ENCODE measurements at regions not wholly inside any gene's neighbourhood (a gene's known extent, or its start where the extent isn't known, plus 50 kb on each side); places are given as distances from the start of the nearest gene placed in this dataset.

DNA sequence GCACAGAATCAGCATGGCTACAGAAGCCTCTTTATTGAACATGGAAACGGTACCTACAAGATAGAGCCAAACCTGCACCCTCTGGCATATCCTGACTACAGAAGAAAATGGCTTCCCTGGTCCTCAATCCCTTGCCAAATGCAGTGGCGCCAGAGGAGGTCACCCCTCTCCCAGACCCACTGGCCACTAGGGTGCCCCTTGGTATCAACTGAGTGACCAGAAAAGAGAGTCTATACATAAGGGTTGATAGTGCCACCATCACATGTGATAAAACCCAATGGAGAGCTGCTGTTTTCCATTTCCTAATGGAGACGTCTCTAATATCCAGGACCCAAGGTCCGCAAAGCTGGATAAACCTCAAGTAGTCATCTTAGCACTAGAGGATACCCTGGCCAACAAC is 52.7 kb upstream of the ALK start:
- DNase-seq, result no peak

DNA sequence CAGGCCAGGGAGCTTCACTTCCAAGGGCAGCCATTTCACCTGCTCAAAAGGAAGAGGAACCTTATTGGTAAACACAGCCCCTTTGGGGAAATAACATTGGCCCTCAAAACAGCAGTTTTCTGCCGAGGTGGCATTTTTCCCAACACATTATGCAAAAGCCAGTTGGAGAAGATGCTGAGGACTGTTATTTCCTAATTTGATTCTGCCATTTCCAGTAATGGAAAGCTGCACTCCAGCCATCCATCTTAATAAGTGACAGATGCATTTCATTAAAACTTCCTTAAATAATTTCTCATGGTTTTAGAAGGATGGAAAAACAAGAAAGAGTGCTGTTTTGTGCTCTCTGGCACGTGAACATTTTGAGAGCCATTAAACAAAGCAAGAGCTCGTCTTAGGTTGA is 55.9 kb upstream of the ALK start:
- no peak for DNase-seq

DNA sequence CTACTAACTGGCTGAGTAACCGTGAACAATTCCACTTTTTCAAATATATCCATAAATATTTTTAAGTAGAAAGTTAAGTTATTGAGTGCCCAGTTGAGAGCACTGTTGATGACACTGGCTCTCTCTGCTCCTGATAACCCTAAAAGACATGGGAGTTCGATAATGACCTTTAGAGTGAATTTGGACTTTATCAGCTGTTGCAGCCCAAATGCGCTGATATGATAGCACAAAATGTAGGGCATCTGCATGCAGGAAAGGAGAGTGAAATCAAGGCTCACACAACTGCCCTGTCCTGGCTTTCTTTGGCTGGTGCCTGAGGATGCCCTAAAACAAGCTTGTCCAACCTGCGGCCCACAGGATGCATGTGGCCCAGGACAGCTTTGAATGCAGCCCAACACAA is 60.0 kb upstream of the ALK start:
- no peak for DNase-seq

DNA sequence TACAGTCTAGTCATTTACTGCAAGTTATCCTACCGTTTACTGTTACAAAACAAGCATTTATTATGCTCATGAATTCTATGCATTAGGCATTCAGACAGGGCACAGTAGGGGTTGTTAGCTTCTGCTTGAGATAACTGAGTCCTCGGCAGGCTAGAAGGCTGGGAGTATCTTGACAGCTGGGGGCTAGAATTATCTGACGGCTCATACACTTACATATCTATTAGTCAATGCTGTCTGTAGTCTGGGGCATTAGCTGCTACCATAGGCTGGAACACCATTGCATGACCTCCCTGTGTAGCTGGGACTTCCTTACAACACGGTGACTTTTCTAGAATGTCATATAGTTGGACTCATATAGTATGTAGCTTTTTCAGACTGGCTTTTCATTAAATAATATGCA is 61.9 kb upstream of the ALK start:
- DNase-seq, result no peak

DNA sequence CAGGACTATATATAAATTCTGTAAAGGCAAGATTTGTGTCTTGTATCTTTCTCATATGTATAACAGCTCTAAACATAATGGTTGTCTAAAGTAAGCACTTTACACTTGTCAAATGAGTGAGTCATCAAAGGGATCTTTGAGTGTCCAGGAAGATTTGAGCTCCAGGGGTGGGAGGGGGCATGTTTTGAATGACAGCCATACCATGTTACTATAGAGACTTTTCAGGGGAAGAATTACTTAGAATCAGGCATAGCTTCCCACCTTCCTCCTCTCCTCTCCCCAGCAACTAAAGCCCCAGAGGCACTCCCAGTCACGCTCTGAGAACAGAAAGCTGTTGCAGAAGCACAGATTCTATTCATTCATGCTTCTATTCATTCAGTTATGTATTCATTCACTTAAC is 65.8 kb upstream of the ALK start:
- DNase-seq, result no peak

DNA sequence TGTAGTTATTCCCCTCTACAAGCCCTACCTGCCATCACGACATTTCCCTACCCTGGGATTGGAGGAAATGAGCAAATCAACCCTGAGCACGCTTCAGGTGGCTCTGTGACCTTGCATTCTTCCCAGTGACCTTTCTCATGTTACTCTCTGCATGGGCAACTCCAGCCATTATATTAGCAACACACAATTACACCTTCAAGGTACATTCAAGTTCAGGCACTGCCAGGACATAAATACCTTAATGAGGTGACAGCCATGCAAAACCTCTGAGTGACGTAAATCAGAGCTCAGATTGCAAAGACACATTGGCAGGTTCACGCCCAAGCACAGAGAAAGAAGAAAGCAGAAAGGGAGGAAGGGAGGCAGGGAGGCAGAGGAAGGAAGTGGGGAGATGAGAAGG is 68.7 kb upstream of the ALK start:
- no peak for DNase-seq

DNA sequence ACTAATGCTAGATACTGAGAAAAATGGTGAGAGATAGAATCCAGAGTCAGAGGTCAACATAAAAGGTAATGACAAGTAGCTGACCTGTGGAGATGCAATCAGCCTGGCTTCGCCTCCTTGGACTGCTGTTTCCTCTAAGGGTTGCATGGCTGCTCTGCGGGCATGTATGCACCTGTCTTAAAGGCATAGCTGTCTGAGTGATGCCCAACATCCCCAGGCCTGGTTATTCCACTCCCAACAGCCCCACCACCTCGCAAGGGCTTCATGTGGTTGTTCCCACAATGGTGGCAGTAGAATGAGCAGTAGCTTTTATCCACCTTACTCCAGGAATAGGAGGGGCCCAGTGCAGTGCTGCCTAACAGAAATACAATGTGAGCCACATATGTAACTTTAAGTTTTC is 69.7 kb upstream of the ALK start:
- no peak for DNase-seq

DNA sequence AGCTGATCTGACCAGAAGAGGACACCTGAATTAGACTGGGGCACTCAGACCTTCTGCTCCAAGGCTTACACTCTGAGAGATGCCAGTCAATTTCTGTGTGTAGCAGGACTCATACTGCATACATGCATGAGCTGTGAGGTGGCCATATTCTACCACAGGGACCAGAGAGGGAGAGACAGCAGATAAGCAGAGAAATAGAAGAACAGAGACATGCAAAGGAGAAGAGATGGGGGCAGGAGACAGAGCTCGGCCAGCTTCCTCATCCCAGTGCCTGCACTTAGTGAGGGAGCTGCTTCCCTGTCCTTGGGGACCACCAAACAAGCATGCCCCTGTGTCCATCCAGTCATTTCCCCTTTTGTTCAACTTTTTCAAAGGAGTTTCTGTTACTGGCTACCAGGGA is 73.9 kb upstream of the ALK start:
- no peak for DNase-seq

DNA sequence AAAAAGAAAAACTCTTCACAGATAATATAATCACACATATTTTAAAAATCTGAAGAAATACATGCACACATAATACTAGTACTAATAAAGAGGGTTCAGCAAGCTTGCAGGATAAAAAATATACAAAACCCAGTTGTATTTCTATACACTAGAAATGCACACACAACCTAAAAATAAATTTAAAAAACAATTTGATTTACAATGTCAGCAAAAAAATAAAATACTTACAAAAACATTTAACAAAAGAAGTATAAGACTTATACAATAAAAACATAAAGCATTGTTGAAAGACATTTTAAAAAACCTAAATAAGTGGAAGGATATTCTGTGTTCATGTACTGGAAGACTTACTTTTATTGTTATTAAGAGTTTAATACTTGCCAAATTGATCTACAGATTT is 81.7 kb upstream of the ALK start:
- no peak for DNase-seq

DNA sequence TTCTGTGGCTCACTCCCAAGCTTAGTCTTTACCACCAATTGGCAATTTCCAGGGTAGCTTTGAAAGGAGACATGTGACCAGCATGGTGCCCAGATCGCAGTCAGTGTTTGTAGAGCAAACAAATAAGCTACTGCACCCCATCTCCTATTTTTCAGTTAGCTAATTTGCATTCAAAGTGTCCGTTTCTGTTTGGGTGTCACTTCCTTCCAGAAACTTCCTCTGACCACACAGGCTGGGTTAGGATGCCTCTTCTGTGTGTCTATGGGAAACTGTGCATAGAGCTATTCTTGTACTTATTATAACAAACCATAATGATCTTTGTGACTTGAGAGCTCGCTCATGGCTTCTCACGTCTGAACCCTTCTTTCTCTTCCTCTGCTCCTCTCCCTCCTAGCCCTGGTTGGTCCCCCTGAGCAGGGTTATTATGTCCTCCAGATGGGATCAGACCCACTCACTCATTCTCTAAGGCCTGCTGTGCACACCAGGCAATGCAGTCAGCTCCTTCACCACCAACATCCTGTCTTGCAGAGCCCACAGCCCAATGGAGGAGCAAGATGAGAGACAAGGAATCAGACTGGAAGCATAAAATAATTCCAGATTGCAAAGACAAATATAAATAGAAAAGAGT is 101.2 kb upstream of the ALK start:
- no peak for DNase-seq

DNA sequence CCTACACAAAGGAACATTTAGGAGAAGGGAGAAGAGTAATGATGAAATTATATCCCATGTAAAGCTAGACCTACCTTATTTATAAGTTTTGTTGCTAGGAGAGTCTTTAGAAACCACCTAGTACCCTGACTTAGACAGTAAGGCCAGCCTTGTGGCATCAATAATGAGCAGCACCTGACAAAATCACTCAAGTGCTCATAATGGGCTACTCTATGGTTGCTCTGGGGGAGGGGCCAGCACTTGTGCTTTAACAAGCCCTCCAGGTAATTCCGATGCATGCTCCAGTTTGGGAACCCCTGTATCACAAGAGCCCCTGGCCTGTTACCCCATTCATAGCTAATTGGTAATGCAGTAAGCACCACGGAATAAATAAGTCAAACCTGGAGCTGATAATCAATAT is 102.9 kb upstream of the ALK start:
- no peak for DNase-seq

DNA sequence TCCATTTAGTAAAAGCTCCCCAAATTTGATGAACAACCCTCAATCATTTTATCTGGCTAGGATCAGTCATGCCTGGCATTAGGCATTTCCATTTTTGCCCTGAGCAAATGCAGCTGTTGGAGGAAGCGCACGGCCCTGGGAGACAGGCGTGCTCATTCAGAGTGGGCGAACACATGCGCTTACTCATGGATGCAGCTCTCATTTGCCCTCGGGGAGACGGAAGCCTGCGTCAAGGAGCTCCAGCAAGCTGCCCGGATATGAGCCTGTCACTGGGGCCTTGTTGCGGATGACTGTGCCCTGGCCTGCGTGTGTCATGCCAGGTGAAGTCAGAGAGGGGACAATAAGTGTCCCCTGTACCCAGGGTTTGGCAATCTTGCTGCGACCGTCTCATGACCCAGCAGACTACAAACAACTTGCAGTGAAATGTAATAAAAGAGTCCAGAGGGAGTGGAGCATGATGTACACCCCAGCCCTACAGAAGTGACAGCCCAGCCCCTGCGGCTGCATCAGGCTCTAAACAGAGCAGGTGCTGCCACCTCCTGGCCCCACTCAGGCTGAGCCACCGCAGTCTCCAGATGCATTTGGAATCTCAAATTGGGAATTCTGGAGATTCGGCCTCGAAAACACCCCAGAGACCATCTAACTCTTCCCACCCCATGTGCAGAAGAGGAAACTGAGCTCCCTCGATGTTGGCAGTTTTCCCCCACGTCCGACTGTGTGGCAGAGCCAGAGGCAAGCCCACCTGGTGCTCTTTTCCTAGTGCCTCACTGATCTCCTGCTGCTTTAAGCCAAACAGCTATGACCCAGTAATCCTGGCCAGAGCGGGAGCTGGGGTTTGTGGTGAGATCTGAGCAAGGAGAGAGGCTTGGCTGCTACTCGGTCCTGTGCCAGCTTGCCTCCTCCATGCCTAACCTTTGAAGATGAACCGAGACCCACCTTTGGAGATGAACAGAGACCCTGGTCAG is 105.0 kb upstream of the ALK start:
- no peak for DNase-seq

DNA sequence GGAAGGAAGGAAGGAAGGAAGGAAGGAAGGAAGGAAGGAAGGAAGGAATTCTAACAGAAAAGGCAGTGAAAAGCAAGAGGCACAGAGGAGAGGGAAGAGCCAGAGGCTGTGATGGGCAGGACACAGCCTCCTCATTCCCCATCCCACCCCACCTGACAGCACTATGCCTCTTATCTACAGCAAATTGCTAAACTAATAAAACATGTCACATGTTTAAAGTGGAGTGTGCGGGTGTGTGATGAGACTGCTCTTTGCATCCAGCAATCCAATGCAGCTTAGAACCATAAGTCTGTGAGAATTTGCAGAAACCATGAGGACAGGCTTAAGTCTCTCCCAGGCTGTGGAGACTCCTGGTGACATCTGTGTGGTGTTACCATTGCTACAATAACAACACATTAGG is 108.4 kb upstream of the ALK start:
- DNase-seq, result no peak

DNA sequence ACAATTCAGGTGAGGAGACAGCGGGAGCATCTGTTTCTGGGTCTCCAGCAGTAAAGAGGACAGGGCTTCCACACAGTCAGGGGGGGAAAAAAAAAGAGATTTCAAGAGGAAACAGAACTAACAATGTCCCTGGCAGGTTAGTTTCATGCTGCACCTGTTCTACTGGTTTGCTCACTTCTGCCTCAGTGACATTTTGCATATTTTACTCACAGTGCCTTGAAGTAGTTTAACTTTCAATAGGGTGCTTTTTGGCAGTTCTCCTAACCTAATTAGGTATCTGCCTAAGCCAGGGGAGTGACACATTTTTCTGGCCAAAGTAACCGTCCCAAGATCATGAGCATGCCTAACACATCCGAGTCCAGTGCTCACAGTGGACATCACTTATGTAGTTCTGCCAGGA is 109.0 kb upstream of the ALK start:
- DNase-seq, result no peak

DNA sequence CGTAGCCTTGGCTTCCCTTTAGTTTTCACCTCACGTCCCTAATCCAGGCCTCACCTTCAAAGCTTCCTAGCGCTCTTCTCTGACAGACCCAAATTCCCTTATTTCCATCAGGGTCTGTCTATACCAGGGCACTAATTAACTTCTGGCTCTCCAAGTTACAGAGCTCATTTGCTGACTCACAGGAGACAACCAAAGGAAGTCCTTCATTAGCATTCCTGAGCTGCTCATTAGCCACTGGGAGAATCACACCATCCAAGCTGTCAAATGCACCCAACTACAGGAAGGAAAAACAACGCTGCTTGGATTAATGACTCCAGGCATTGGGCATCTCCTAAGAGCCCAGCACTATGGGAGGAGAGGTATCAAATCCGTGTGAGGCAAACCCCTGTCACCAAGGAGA is 109.8 kb upstream of the ALK start:
- no peak for DNase-seq

DNA sequence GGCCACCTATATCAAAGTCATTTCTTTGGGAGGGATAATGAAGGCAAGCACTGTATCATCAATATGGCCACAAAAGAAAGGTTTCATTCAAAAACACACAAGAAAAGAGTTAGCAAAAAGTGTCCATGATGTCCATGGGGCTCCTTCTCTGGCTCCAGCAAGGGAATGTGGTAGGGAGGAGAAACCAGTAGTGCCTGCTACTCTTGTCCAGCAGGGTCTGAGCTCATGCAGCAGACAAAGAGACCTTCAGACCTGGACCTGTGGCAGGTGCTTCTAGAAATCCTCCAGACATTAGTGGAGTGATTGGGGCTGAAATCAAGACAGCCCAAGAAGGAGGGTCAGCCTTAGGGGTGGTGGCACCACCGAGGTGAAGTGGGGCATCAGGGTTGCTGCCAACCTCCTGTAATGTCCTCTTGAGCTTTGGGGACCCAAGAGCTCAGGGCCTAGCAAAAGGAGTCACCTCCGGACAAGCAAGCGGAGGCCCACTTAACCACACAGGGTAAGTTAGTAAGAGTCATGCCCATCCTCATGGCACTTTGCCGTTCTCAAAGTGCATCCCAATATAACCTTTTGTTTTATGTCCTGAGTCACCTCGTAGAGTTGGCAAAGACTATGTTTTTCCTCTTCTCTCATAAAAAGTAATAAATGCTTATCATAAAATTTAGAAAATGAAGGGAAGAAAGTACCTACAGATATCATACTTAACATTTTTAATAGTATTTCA is 112.6 kb upstream of the YPEL5 start:
- DNase-seq, result no peak

DNA sequence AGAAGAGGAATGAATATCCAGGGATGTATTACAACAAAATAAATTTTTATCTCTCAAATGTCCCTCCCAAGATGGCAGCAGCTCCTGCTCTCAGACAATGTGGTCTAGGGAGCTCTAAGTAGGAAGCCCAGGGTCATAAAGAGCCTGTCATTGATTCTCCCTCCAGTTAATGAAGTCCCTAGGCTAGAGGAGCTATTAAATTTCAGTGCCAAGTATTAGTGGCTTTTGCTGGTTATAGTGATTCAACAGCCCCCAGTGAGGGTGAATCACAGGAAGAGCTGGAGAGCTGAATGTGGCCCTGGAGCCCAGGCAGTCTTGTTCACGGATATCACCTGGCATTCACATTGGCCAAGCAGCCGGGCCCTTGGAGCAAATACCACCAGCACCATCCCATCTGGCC is 109.8 kb upstream of the YPEL5 start:
- DNase-seq, result no peak

DNA sequence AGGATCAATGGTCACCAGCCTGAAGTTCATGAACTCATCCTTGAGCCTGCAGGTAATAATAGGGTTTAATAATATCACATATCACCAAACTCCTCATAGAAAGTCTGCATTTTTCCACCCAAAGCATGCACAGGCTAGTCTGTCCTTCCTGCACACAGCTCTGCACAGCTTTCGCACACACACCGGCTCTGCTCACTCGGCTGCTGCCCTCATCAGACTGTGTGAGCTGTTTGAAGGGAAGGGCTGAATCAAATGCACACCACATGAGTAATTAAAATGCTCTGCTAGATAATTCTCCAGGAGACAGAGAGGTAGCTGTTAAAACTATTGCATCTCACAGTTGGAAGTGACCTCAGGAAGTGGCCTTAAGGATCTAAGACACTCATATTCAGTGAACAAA is 108.4 kb upstream of the YPEL5 start:
- no peak for DNase-seq

DNA sequence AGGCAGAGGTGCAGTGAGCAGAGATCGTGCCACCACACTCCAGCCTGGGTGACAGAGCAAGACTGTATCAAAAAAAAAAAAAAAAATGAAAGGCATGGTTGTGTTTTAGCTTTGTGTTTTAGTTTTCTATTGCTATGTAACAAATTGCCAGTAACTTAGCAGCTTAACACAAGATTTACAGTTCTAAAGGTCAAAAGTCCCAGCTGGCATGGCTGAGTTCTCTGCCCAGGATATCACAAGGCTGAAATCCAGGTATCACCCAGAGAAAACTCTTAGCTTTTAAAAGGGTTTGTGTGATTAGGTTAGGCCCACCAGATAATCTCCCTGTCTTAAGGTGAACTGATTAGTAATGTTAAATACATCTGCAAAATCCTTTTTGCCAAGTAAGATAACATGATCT is 107.7 kb upstream of the YPEL5 start:
- DNase-seq, result no peak

DNA sequence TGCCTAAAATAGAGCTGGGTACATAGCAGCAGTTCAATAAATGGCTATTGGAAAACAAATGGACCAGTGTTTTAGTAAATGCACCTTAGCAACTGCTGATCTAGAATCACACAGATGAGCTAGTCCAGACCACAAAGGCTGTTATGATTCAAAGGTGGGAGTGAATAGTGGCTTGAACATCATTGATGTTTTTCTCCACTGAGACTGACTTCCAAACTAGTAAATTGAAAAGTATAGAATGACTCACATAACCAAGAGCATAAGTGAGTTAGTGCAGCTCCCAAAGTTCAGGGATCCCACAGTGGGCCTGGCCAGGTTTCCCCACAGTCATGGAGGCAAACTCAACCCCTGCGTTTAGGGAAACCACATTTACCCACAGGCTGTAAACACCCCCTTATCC is 106.7 kb upstream of the YPEL5 start:
- no peak for DNase-seq

DNA sequence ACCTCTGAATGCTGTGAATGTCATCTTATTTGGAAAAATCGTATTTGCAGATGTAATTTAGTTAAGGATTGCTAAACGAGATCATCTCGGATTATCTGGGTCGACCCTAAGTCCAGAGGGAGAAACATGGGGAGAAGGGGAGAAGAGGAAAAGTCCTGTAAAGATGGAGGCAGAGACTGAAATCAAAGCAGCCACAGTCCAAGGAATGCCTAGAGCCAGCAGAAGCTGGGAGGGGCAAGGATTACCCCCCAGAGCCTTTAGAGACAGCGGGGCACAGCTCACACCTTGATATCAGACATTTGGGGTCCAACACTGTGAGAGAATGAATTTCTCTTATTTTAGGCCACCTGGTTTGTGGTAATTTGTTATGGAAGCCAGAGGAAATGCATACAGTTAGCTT is 104.9 kb upstream of the YPEL5 start:
- DNase-seq, result no peak

DNA sequence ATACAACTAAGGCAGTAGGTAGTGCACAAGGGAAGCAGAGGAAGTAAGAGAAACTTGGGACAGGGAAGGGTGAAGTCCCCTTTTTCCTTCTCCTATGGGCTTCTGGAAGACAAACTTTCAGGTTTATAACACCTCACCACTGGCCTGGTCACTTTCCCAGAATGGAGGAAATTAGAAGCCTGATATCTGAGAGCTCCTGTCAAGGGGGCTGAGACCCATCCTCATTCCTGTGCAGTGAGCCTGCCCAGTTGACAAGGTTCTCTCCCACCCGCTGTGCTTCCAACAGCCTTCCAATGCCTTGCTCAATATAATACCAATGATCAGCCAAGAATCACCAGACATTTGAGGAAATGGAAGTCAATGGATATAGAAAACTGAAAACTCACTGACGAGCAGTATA is 100.4 kb upstream of the YPEL5 start:
- DNase-seq, result no peak

DNA sequence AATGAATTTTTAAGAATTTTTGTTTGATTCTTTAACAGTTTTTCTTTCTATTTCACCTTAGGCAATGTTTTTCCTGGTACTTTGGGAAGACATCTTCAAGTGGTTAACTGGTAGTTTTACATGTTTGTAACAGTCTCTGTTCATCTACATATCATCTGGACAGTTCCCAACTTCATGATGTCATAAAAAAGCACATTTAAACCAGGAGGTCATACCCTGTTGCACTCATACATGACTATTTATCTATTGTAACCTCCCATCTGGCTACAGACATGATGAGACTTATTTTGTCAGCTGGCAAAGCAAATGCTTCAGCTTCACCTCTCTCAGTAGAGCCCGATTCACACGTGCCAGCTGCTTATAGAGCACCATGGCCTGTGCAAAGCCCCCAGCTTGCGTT is 99.8 kb upstream of the YPEL5 start:
- DNase-seq, result no peak

DNA sequence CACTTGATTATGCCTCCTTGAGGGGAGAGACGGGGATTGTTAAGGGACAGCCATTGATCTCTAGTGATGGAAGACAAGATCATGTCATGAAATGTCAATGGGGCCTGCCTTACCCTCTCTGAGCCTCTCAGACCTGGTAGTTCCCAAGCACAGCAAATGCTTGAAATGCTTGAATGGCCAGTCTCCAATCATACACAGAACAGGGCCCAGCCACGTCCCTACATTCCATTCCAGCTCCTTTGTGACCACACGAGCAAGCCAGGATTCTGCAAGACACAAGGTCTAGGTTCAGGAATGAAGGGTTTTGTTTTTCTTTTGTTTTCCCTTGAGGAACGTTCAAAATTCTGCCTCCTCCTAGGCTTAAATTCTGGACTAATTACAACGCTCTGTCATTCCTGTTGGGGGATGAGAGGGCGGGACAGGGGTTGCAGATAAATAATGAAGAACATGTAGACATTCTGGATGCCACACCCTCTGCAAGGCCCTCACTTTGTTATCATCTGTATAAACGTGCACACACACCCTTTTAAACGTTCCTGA is 98.1 kb upstream of the YPEL5 start:
- DNase-seq, result no peak

Measured in CD4-positive, alpha-beta T cell treated with Interleukin-21 for 1 hour (primary cell).